GM23338 (cell line): ENCODE measurements at regions not wholly inside any gene's neighbourhood (a gene's known extent, or its start where the extent isn't known, plus 50 kb on each side); places are given as distances from the start of the nearest gene placed in this dataset.

Experiments
- ATAC-seq: fragments of 200-7000 bp; cut with Tn5 transposase; 3 replicates; pipeline ENCODE4 v1.9.1; 2020
- DNase-seq: peaks from one replicate; pipeline ENCODE4 v3.0.0-alpha.2; 2015; ENCODE audit warnings: low spot score
- H2AFZ ChIP-seq: fragments of 200-600 bp; sonication (generic); 2 replicates; pipeline ENCODE4 v1.8.0; 2016; ENCODE audit warnings: antibody characterized with exemption, mild to moderate bottlenecking, moderate library complexity
- H3F3A ChIP-seq: fragments of 200-600 bp; sonication (generic); replicated peaks from 2 replicates; pipeline ENCODE4 v1.8.0; 2017; ENCODE audit warnings: antibody characterized with exemption, mixed run types, low read depth
- H3K27ac ChIP-seq: fragments of 200-600 bp; sonication (generic); 2 replicates; pipeline ENCODE4 v1.6.1; 2016; ENCODE audit warnings: low read depth
- H3K27me3 ChIP-seq: fragments of 200-600 bp; sonication (generic); 2 replicates; pipeline ENCODE4 v1.8.0; 2016; ENCODE audit warnings: mild to moderate bottlenecking, mixed run types, moderate library complexity; ENCODE audit not compliant: insufficient read depth
- H3K36me3 ChIP-seq: fragments of 200-600 bp; sonication (generic); 2 replicates; pipeline ENCODE4 v1.8.0; 2016; ENCODE audit warnings: mild to moderate bottlenecking; ENCODE audit not compliant: insufficient read depth
- H3K4me1 ChIP-seq: fragments of 200-600 bp; sonication (generic); 2 replicates; pipeline ENCODE4 v1.8.0; 2016; ENCODE audit warnings: mild to moderate bottlenecking, moderate library complexity; ENCODE audit not compliant: insufficient read depth
- H3K4me2 ChIP-seq: fragments of 200-600 bp; sonication (generic); 2 replicates; pipeline ENCODE4 v1.7.1; 2017; ENCODE audit warnings: mixed run types
- H3K4me3 ChIP-seq: fragments of 200-600 bp; sonication (generic); 2 replicates; pipeline ENCODE4 v1.6.1; 2016; ENCODE audit warnings: mixed run types
- H3K79me2 ChIP-seq: fragments of 200-600 bp; sonication (generic); replicated peaks from 2 replicates; pipeline ENCODE4 v1.8.0; 2017; ENCODE audit warnings: mild to moderate bottlenecking; ENCODE audit not compliant: insufficient read depth
- H3K9me2 ChIP-seq: fragments of 200-600 bp; sonication (generic); 2 replicates; pipeline ENCODE4 v1.8.0; 2017; ENCODE audit not compliant: insufficient read depth
- H4K20me1 ChIP-seq: fragments of 200-600 bp; sonication (generic); replicated peaks from 2 replicates; pipeline ENCODE4 v1.8.0; 2017; ENCODE audit warnings: mild to moderate bottlenecking; ENCODE audit not compliant: insufficient read depth
- H3K27ac Mint-ChIP-seq: 2 replicates; pipeline ENCODE4 v1.8.0; 2020; ENCODE audit warnings: inconsistent platforms, mild to moderate bottlenecking, moderate library complexity, mixed read lengths
- H3K27me3 Mint-ChIP-seq: 3 replicates; pipeline ENCODE4 v1.8.0; 2022; ENCODE audit warnings: low read depth, mild to moderate bottlenecking, moderate library complexity, mixed read lengths, inconsistent platforms; ENCODE audit not compliant: insufficient read depth, poor library complexity
- H3K36me3 Mint-ChIP-seq: 3 replicates; pipeline ENCODE4 v1.8.0; 2021; ENCODE audit warnings: low read depth, mild to moderate bottlenecking, inconsistent platforms, moderate library complexity, mixed read lengths
- H3K4me1 Mint-ChIP-seq: 3 replicates; pipeline ENCODE4 v1.8.0; 2020; ENCODE audit warnings: mild to moderate bottlenecking, inconsistent platforms, mixed read lengths
- H3K4me3 Mint-ChIP-seq: 3 replicates; pipeline ENCODE4 v1.8.0; 2021; ENCODE audit warnings: moderate library complexity, mild to moderate bottlenecking, inconsistent platforms, mixed read lengths
- H3K9me3 Mint-ChIP-seq: 3 replicates; pipeline ENCODE4 v1.8.0; 2020; ENCODE audit warnings: moderate library complexity, mild to moderate bottlenecking, inconsistent platforms, mixed read lengths
- CREB1 ChIP-seq: fragments of 250-450 bp; sonication (Bioruptor Pico); IDR thresholded peaks from 2 replicates; pipeline ENCODE4 v1.5.0; 2020; ENCODE audit warnings: low read depth, mild to moderate bottlenecking, moderate library complexity
- EZH2 ChIP-seq: fragments of 200-600 bp; sonication (generic); IDR thresholded peaks from one replicate; pipeline ENCODE4 v1.8.0; 2017; ENCODE audit warnings: antibody characterized with exemption, mild to moderate bottlenecking, low read depth; ENCODE audit not compliant: unreplicated experiment
- EZH2phosphoT487 ChIP-seq: fragments of 200-600 bp; sonication (generic); IDR thresholded peaks from one replicate; pipeline ENCODE4 v1.8.1; 2018; ENCODE audit warnings: antibody characterized with exemption; ENCODE audit not compliant: unreplicated experiment
- JUNB ChIP-seq: IDR thresholded peaks from one replicate; pipeline ENCODE4 v1.6.1; 2016; ENCODE audit warnings: antibody characterized with exemption; ENCODE audit not compliant: unreplicated experiment
- NANOG ChIP-seq: IDR thresholded peaks from 2 replicates; pipeline ENCODE4 v1.6.1; 2016; ENCODE audit warnings: antibody characterized with exemption, borderline replicate concordance
- POLR2AphosphoS5 ChIP-seq: IDR thresholded peaks from 2 replicates; pipeline ENCODE4 v1.6.1; 2016; ENCODE audit warnings: antibody characterized with exemption, low read depth
- STAT1 ChIP-seq: IDR thresholded peaks from one replicate; pipeline ENCODE4 v1.6.1; 2016; ENCODE audit warnings: antibody characterized with exemption; ENCODE audit not compliant: unreplicated experiment
- ZNF114 ChIP-seq: fragments of 250-450 bp; sonication (Bioruptor Pico); IDR thresholded peaks from 2 replicates; pipeline ENCODE4 v1.5.0; 2020; ENCODE audit warnings: mild to moderate bottlenecking, moderate library complexity
- ZNF331 ChIP-seq: fragments of 250-450 bp; sonication (Bioruptor Pico); IDR thresholded peaks from 2 replicates; pipeline ENCODE4 v1.5.0; 2020; ENCODE audit warnings: low read depth, mild to moderate bottlenecking, moderate library complexity
- TF ChIP-seq, protein P1 (sequence below): fragments of 250-450 bp; sonication (Bioruptor Pico); IDR thresholded peaks from 2 replicates; pipeline ENCODE4 v1.5.0; 2020; ENCODE audit warnings: mild to moderate bottlenecking, moderate library complexity
- TF ChIP-seq, protein P2 (sequence below): IDR thresholded peaks from one replicate; pipeline ENCODE4 v1.6.1; 2018; ENCODE audit warnings: antibody characterized with exemption; ENCODE audit not compliant: unreplicated experiment
- TF ChIP-seq, protein P3 (sequence below), 2 experiments: fragments of 200-600 bp in 1 of 2; sonication (generic) in 1 of 2; conservative IDR thresholded peaks; 2 replicates each; pipeline versions ENCODE4 v1.5.1 to v1.6.1; 2016 to 2017; ENCODE audit warnings: antibody characterized with exemption in 2 of 2, low read depth in 2 of 2, mild to moderate bottlenecking in 2 of 2, moderate library complexity in 1 of 2
- TF ChIP-seq, protein P4 (sequence below): IDR thresholded peaks from 2 replicates; pipeline ENCODE4 v1.6.1; 2016; ENCODE audit warnings: antibody characterized with exemption

DNA sequence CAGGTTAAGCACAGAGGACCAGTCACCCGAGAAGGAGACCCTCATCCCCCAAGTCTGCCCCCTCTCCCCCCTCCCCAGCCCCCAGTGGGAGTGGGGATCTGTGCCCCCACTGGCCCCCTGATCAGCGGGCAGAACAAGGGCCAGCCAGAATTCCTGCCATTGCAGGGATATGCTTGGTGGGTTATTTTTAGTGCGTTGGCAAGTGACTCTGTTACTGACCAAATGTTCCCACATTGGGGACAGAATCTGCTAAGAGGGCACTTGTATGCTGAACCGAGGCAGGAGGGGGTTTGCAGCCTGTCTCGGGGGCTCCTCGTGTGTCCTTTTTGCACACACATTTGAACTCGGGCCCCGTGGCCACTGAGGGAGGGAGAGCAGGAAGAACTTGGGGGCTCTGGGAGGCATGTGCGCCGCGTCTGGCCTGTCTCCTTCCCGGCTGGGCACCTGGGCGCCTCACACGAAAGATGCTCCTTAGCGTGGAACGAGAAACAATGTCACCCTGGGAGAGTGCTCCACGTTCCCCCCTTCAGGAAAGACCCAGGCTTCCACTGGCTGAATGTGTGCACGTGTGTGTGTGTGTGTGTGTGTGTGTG, 66.4 kb upstream of the CASZ1 start:
- Mint-ChIP-seq H3K36me3 (no peaks in the 10 kb centered on the region), H3K4me3 (no peak overlapping the region), H3K27me3 (peaks cover 34% of the 10 kb centered on the region), H3K27ac (no peak overlapping the region), H3K9me3 (no peaks in the 10 kb centered on the region), H3K4me1 (peaks cover 62% of the 10 kb centered on the region)
- no peak for DNase-seq
- H3K36me3 ChIP-seq, result no peaks in the 10 kb centered on the region
- H3F3A ChIP-seq, result 0 out of 2 replicates have a peak, but pooled peaks cover 7% of the 10 kb centered on the region
- no peak overlapping the region for H3K4me2 ChIP-seq
- H3K4me1 ChIP-seq, result peaks cover 50% of the 10 kb centered on the region
- no peaks in the 10 kb centered on the region for H4K20me1 ChIP-seq
- no peak overlapping the region for H3K4me3 ChIP-seq
- no peaks in the 10 kb centered on the region for H3K9me2 ChIP-seq
- no peaks in the 10 kb centered on the region for H3K79me2 ChIP-seq
- H3K27ac ChIP-seq, result no peak overlapping the region
- TF ChIP-seq, protein P1, sequence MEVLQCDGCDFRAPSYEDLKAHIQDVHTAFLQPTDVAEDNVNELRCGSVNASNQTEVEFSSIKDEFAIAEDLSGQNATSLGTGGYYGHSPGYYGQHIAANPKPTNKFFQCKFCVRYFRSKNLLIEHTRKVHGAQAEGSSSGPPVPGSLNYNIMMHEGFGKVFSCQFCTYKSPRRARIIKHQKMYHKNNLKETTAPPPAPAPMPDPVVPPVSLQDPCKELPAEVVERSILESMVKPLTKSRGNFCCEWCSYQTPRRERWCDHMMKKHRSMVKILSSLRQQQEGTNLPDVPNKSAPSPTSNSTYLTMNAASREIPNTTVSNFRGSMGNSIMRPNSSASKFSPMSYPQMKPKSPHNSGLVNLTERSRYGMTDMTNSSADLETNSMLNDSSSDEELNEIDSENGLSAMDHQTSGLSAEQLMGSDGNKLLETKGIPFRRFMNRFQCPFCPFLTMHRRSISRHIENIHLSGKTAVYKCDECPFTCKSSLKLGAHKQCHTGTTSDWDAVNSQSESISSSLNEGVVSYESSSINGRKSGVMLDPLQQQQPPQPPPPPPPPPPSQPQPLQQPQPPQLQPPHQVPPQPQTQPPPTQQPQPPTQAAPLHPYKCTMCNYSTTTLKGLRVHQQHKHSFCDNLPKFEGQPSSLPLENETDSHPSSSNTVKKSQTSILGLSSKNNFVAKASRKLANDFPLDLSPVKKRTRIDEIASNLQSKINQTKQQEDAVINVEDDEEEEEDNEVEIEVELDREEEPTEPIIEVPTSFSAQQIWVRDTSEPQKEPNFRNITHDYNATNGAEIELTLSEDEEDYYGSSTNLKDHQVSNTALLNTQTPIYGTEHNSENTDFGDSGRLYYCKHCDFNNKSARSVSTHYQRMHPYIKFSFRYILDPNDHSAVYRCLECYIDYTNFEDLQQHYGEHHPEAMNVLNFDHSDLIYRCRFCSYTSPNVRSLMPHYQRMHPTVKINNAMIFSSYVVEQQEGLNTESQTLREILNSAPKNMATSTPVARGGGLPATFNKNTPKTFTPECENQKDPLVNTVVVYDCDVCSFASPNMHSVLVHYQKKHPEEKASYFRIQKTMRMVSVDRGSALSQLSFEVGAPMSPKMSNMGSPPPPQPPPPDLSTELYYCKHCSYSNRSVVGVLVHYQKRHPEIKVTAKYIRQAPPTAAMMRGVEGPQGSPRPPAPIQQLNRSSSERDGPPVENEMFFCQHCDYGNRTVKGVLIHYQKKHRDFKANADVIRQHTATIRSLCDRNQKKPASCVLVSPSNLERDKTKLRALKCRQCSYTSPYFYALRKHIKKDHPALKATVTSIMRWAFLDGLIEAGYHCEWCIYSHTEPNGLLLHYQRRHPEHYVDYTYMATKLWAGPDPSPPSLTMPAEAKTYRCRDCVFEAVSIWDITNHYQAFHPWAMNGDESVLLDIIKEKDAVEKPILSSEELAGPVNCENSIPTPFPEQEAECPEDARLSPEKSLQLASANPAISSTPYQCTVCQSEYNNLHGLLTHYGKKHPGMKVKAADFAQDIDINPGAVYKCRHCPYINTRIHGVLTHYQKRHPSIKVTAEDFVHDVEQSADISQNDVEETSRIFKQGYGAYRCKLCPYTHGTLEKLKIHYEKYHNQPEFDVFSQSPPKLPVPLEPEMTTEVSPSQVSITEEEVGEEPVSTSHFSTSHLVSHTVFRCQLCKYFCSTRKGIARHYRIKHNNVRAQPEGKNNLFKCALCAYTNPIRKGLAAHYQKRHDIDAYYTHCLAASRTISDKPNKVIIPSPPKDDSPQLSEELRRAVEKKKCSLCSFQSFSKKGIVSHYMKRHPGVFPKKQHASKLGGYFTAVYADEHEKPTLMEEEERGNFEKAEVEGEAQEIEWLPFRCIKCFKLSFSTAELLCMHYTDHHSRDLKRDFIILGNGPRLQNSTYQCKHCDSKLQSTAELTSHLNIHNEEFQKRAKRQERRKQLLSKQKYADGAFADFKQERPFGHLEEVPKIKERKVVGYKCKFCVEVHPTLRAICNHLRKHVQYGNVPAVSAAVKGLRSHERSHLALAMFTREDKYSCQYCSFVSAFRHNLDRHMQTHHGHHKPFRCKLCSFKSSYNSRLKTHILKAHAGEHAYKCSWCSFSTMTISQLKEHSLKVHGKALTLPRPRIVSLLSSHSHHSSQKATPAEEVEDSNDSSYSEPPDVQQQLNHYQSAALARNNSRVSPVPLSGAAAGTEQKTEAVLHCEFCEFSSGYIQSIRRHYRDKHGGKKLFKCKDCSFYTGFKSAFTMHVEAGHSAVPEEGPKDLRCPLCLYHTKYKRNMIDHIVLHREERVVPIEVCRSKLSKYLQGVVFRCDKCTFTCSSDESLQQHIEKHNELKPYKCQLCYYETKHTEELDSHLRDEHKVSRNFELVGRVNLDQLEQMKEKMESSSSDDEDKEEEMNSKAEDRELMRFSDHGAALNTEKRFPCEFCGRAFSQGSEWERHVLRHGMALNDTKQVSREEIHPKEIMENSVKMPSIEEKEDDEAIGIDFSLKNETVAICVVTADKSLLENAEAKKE (CRISPR knock-in tag), result no peak
- TF ChIP-seq, protein P2, sequence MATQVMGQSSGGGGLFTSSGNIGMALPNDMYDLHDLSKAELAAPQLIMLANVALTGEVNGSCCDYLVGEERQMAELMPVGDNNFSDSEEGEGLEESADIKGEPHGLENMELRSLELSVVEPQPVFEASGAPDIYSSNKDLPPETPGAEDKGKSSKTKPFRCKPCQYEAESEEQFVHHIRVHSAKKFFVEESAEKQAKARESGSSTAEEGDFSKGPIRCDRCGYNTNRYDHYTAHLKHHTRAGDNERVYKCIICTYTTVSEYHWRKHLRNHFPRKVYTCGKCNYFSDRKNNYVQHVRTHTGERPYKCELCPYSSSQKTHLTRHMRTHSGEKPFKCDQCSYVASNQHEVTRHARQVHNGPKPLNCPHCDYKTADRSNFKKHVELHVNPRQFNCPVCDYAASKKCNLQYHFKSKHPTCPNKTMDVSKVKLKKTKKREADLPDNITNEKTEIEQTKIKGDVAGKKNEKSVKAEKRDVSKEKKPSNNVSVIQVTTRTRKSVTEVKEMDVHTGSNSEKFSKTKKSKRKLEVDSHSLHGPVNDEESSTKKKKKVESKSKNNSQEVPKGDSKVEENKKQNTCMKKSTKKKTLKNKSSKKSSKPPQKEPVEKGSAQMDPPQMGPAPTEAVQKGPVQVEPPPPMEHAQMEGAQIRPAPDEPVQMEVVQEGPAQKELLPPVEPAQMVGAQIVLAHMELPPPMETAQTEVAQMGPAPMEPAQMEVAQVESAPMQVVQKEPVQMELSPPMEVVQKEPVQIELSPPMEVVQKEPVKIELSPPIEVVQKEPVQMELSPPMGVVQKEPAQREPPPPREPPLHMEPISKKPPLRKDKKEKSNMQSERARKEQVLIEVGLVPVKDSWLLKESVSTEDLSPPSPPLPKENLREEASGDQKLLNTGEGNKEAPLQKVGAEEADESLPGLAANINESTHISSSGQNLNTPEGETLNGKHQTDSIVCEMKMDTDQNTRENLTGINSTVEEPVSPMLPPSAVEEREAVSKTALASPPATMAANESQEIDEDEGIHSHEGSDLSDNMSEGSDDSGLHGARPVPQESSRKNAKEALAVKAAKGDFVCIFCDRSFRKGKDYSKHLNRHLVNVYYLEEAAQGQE, result no peak
- no peak for TF ChIP-seq STAT1
- TF ChIP-seq EZH2phosphoT487, result no peak
- TF ChIP-seq CREB1, result no peak
- no peak for TF ChIP-seq EZH2
- TF ChIP-seq, protein P3, sequence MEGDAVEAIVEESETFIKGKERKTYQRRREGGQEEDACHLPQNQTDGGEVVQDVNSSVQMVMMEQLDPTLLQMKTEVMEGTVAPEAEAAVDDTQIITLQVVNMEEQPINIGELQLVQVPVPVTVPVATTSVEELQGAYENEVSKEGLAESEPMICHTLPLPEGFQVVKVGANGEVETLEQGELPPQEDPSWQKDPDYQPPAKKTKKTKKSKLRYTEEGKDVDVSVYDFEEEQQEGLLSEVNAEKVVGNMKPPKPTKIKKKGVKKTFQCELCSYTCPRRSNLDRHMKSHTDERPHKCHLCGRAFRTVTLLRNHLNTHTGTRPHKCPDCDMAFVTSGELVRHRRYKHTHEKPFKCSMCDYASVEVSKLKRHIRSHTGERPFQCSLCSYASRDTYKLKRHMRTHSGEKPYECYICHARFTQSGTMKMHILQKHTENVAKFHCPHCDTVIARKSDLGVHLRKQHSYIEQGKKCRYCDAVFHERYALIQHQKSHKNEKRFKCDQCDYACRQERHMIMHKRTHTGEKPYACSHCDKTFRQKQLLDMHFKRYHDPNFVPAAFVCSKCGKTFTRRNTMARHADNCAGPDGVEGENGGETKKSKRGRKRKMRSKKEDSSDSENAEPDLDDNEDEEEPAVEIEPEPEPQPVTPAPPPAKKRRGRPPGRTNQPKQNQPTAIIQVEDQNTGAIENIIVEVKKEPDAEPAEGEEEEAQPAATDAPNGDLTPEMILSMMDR (conservative IDR thresholded peaks at IDR 0.05; ENCODE audit: low read depth in 2 of 2), result no peak
- TF ChIP-seq, protein P4, sequence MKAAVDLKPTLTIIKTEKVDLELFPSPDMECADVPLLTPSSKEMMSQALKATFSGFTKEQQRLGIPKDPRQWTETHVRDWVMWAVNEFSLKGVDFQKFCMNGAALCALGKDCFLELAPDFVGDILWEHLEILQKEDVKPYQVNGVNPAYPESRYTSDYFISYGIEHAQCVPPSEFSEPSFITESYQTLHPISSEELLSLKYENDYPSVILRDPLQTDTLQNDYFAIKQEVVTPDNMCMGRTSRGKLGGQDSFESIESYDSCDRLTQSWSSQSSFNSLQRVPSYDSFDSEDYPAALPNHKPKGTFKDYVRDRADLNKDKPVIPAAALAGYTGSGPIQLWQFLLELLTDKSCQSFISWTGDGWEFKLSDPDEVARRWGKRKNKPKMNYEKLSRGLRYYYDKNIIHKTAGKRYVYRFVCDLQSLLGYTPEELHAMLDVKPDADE, result no peak
- TF ChIP-seq NANOG, result no peak
- no peak for TF ChIP-seq JUNB
- TF ChIP-seq POLR2AphosphoS5, result no peak
- TF ChIP-seq ZNF114 (CRISPR knock-in tag), result no peak
- no peak for TF ChIP-seq ZNF331 (CRISPR knock-in tag)
- no peak overlapping the region for H2AFZ ChIP-seq
- no peak for ATAC-seq
- peaks cover 26% of the 10 kb centered on the region for H3K27me3 ChIP-seq
